ENCODE measurements at regions not wholly inside any gene's neighbourhood (a gene's known extent, or its start where the extent isn't known, plus 50 kb on each side); places are given as distances from the start of the nearest gene placed in this dataset.

DNA sequence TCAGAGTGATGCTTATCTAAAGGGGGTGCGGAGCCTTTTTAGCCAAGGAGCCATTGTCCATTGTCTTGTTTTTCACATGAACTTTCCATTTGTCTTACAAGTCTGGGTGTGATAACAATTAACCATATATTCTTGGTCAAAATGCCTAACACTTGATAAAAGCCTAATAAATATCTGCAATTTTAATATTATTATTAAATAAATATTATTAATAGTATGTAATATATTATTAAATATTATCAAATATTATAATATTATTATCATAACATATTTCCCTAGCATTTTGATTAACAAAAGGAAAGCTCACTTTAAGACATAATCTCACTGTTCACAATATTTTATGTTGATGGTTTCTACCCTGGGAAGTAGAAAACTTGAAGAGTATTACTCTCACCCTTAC is 1143.6 kb upstream of the GYPC start:
- no peak for TF ChIP-seq EZH2 (IDR thresholded peaks at IDR 0.05; ENCODE audit: low read depth)
- TF ChIP-seq, protein P1, sequence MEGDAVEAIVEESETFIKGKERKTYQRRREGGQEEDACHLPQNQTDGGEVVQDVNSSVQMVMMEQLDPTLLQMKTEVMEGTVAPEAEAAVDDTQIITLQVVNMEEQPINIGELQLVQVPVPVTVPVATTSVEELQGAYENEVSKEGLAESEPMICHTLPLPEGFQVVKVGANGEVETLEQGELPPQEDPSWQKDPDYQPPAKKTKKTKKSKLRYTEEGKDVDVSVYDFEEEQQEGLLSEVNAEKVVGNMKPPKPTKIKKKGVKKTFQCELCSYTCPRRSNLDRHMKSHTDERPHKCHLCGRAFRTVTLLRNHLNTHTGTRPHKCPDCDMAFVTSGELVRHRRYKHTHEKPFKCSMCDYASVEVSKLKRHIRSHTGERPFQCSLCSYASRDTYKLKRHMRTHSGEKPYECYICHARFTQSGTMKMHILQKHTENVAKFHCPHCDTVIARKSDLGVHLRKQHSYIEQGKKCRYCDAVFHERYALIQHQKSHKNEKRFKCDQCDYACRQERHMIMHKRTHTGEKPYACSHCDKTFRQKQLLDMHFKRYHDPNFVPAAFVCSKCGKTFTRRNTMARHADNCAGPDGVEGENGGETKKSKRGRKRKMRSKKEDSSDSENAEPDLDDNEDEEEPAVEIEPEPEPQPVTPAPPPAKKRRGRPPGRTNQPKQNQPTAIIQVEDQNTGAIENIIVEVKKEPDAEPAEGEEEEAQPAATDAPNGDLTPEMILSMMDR (conservative IDR thresholded peaks at IDR 0.05) = no peak

All from PC-9 (cell line).